GM21423 (cell line): ENCODE measurements at regions not wholly inside any gene's neighbourhood (a gene's known extent, or its start where the extent isn't known, plus 50 kb on each side); places are given as distances from the start of the nearest gene placed in this dataset.
A peak's percentile ranks its signal among the peaks of the same experiment; 100 is the strongest.
"Not testable (repeated sequence)": the region's sequence is repeated elsewhere in the genome, so short reads cannot be mapped to it uniquely, and the experiment has no call there.

Source experiments
- ATAC-seq: cut with Tn5 transposase; IDR thresholded peaks from one replicate; pipeline ENCODE4 v1.9.1; 2021; ENCODE audit warnings: mild to moderate bottlenecking, moderate library complexity; ENCODE audit not compliant: unreplicated experiment

GRCh38 chr3:178967177-178967532 is 104.5 kb downstream of the ZMAT3 start:
- ATAC-seq = no peak

- ATAC-seq = peak; percentile 47
These were observed 105.1 kb downstream of the ZMAT3 start for GRCh38 chr3:178966299-178967176.

GRCh38 chr3:178964551-178964950 is 107.1 kb downstream of the ZMAT3 start:
- no peak for ATAC-seq

- ATAC-seq = no peak
These were observed 110.7 kb downstream of the ZMAT3 start for GRCh38 chr3:178960918-178961317.

GRCh38 chr3:178960181-178960580 is 111.4 kb downstream of the ZMAT3 start:
- no peak for ATAC-seq

GRCh38 chr3:178950676-178951075 is 120.9 kb downstream of the ZMAT3 start:
- no peak for ATAC-seq

- ATAC-seq = no peak
These were observed 121.7 kb downstream of the ZMAT3 start for GRCh38 chr3:178949896-178950295.

GRCh38 chr3:178948546-178948945 is 123.1 kb downstream of the ZMAT3 start:
- ATAC-seq = no peak

- no peak for ATAC-seq
These were observed 123.9 kb downstream of the ZMAT3 start for GRCh38 chr3:178947738-178948137.

- not testable (repeated sequence) for ATAC-seq
These were observed 129.3 kb downstream of the ZMAT3 start for GRCh38 chr3:178942261-178942660.

- ATAC-seq = no peak
These were observed 141.5 kb downstream of the ZMAT3 start for GRCh38 chr3:178930116-178930515.

- no peak for ATAC-seq
These were observed 155.4 kb downstream of the ZMAT3 start for GRCh38 chr3:178916223-178916622.

- peak; percentile 85 for ATAC-seq
These were observed 156.2 kb downstream of the ZMAT3 start for GRCh38 chr3:178915365-178915764.

- no peak for ATAC-seq
These were observed 164.5 kb downstream of the ZMAT3 start for GRCh38 chr3:178907081-178907480.

- ATAC-seq = no peak
These were observed 170.4 kb downstream of the ZMAT3 start for GRCh38 chr3:178901204-178901603.

- ATAC-seq = no peak
These were observed 171.5 kb downstream of the ZMAT3 start for GRCh38 chr3:178900029-178900646.

GRCh38 chr3:178895178-178895789 is 176.3 kb downstream of the ZMAT3 start:
- ATAC-seq = no peak
